GM13976 (cell line): ENCODE measurements at regions not wholly inside any gene's neighbourhood (a gene's known extent, or its start where the extent isn't known, plus 50 kb on each side); places are given as distances from the start of the nearest gene placed in this dataset.
"Not testable (repeated sequence)": the region's sequence is repeated elsewhere in the genome, so short reads cannot be mapped to it uniquely, and the experiment has no call there.

Source experiments
- DNase-seq: peaks from one replicate; pipeline ENCODE4 v3.0.0; 2012; ENCODE audit warnings: low spot score
- in situ Hi-C: fragments of 300-500 bp; cut with MboI; formaldehyde crosslinking; loops from one replicate; pipeline ENCODE4 v1.12.0; 2022; ENCODE audit warnings: low sequenced_read_pairs, mixed read lengths, inconsistent platforms; ENCODE audit not compliant: unreplicated experiment
- TF ChIP-seq, protein P1 (sequence below): IDR thresholded peaks from 2 replicates; pipeline ENCODE4 v1.5.1; 2012; ENCODE audit warnings: borderline replicate concordance, mild to moderate bottlenecking; ENCODE audit not compliant: insufficient read depth; ENCODE audit errors: extremely low read depth, missing control alignments, control extremely low read depth

DNA sequence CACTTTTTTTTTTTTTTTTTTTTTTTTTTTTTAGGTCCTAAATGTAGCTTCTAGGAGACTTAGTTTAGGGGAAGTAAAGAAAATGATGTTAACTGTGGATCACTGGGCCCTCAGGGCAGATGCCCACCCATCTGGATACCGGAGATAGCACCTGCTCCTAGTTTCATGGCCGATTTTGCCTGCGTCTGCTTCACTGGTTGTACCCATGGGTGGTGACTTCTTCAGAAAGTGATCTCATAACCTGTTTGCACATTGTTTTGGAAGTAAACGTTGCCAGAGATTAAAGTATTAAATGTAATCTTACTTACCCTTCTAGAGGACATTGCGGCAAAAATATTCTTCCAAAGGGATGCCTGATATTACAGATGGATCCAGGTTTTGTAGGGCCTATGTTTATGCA lies 79.8 kb upstream of the SGK1 start:
- no peak for DNase-seq
- in situ Hi-C loops: no loop called here
- TF ChIP-seq, protein P1, sequence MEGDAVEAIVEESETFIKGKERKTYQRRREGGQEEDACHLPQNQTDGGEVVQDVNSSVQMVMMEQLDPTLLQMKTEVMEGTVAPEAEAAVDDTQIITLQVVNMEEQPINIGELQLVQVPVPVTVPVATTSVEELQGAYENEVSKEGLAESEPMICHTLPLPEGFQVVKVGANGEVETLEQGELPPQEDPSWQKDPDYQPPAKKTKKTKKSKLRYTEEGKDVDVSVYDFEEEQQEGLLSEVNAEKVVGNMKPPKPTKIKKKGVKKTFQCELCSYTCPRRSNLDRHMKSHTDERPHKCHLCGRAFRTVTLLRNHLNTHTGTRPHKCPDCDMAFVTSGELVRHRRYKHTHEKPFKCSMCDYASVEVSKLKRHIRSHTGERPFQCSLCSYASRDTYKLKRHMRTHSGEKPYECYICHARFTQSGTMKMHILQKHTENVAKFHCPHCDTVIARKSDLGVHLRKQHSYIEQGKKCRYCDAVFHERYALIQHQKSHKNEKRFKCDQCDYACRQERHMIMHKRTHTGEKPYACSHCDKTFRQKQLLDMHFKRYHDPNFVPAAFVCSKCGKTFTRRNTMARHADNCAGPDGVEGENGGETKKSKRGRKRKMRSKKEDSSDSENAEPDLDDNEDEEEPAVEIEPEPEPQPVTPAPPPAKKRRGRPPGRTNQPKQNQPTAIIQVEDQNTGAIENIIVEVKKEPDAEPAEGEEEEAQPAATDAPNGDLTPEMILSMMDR: no peak

DNA sequence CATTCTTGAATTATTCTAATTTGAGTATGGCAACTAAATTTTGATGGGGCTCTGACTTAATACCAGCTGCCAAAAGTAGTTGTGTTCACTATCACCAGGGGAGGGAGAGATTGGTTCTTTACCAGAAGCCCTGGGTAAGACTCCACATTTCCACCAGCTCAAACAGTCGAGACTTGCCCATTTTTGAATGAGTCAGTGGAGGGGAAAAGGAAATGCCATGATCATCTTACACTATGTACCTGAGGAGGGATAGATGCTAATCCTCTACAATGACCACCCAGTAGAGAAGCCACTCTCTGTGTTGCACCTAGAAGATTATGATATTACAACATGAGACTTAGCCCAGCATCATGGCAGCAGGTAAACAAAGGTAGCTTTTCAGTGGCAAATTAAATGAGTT lies 77.0 kb upstream of the SGK1 start:
- DNase-seq: no peak
- TF ChIP-seq, protein P1: no peak
- in situ Hi-C loops: no loop called here

DNA sequence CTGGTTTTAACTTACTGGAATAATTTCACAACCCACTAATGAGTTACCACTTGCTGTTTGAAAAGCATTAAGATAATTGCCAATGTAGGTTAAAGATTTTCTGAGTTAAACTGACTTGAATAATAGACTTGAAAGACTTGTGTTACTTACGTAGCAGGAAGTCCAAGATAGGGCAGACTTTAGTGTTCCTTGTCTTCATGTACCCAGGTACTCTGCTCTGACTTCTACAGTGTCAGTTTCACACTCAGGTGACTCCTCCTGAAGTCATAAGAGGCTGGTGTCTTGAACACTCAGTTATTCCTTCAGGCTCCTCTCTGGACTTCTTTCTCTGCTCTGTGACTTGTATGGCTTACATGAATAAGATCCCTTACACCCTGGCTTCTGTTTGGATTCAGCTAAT lies 76.3 kb upstream of the SGK1 start:
- TF ChIP-seq, protein P1: no peak
- DNase-seq: no peak
- in situ Hi-C loops: no loop called here

DNA sequence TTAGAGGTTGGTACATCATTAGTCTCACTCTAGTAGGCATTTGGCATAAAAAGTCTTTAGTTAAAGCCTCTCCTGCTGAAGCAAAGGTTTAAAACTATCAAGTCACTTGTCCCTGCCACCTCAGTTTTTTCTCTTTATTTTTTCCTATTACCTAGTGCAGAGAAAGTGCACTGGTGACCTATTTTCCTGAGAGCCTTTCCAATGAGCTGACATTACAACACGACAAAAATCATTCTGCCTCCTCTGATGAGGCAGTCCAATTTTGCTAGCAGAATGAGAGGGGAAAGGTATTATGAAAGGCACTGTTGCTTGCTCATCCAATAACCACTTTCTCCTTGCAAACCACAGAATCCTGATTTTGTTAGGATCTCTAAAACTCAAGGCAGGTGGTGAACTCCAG lies 73.3 kb upstream of the SGK1 start:
- in situ Hi-C loops: no loop called here
- no peak for DNase-seq
- TF ChIP-seq, protein P1: no peak

DNA sequence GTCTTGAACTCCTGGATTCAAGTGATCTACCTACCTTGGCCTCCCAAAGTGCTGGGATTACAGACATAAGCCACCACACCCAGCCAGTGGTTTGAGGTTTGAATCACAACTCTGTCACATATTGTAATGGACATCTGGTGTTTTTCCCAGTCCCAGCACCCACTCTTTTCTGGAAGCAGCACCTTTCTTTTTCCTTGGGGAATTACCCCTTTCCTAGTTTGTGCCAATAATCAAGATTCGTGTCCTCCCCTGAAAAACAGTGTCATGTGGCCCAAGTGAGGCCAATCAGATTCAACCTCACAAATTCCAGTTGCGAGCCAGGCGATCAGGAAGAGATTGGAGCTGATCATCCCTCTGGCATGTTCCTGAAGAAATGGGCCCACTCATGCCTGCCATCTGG lies 71.7 kb upstream of the SGK1 start:
- in situ Hi-C loops: no loop called here
- TF ChIP-seq, protein P1: no peak

DNA sequence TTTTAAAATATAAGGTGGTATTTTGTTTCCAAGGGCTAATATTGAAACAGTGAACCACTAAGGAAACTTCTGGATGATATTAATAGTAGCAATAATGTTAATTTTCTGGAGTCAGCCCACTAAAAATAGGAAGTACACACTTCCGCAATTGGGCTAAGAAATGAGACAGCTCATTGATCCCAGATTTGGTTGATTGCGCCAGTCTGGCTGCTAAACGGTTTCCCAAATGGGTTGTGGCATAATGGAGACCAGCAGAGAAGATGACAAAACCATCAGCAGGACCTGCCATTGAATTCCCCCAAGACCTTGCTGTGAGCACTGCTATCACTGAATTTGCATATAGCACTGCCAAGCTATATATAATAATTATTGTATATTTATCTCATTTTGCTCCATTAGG lies 71.2 kb upstream of the SGK1 start:
- in situ Hi-C loops: no loop called here
- DNase-seq: no peak
- TF ChIP-seq, protein P1: no peak

More for the DNA sequence above, 71.7 kb upstream of the SGK1 start:
- DNase-seq: no peak

DNA sequence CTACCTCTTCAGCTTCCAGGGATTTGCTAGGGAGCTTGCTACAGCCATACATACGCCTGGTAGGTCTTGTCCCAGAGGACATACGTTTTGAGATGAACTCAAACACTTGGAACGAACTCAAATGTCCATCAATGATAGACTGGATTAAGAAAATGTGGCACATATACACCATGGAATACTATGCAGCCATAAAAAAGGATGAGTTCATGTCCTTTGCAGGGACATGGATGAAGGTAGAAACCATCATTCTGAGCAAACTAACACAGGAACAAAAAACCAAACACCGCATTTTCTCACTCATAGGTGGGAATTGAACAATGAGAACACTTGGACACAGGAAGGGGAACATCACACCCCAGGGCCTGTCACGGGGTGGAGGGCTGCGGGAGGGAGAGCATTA lies 68.6 kb upstream of the SGK1 start:
- in situ Hi-C loops: not testable (repeated sequence)

More for the DNA sequence above, 68.6 kb upstream of the SGK1 start:
- DNase-seq: not testable (repeated sequence)
